ENCODE measurements at regions not wholly inside any gene's neighbourhood (a gene's known extent, or its start where the extent isn't known, plus 50 kb on each side); places are given as distances from the start of the nearest gene placed in this dataset.

DNA sequence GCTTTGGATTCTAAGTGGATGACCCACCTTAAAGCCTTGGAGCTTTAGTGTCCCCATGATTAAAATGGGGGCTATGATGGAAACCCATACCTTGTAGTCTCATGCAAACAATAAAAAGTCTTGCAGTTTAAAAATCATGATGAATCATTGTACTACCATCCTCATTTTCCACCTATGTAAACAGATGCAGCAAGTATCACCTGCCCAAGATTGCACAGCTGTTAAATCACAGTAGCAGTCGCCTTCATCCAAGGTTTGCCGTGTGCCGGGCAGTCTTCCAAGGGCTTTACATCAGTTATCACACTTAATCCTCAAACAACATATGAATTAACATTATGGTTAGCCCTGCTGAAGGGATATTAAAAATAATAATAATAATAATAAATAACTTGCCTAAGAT, 210.3 kb downstream of the FOXA2 start:
- DNase-seq (ENCODE audit: low read depth in 1 of 2, low spot score in 1 of 2) = no peak
- TF ChIP-seq JUND (IDR thresholded peaks at IDR 0.05; ENCODE audit: low read depth) = no peak
- in situ Hi-C loops (cut with HindIII; ENCODE audit: low pct_unique_long_range_greater_than_20kb, low sequenced_read_pairs) = no loop called here

DNA sequence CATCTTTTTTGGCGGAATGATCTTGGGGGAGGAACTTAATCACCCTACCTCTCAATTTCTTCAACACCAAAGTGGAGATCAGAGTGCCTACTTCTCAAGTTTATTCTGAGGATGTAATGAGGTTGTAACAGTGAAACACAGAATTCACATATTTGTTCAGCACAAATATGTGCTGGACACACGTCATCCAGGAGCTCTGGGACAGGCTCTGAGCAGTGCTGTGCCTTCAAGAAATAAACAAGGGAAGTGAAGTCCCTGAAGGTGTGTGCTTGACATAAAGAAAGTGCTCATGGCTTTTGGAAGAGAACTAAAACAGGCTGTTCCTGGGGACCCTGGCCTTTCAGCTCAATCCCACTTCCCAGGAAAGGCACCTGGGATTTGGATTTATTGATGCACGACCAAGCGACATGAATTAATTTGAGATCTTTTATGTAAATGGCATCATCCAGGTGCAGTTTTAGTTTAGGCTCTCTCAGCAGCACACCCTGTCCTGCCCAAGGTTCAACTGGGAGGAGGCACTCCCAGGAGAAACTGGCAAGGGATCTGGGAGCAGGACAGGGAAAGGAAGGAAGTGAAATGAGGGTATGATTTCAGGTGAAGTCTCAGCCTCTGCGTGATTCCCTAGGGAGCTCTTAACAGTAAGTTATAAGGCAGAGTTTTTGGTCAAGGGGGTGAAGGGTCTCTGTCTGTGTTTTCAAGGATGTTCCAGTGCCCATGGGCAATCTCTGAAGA, 211.0 kb downstream of the FOXA2 start:
- no peak for DNase-seq (ENCODE audit: low read depth in 1 of 2, low spot score in 1 of 2)
- no peak for TF ChIP-seq JUND (IDR thresholded peaks at IDR 0.05; ENCODE audit: low read depth)
- in situ Hi-C loops (cut with HindIII; ENCODE audit: low pct_unique_long_range_greater_than_20kb, low sequenced_read_pairs) = no loop called here

DNA sequence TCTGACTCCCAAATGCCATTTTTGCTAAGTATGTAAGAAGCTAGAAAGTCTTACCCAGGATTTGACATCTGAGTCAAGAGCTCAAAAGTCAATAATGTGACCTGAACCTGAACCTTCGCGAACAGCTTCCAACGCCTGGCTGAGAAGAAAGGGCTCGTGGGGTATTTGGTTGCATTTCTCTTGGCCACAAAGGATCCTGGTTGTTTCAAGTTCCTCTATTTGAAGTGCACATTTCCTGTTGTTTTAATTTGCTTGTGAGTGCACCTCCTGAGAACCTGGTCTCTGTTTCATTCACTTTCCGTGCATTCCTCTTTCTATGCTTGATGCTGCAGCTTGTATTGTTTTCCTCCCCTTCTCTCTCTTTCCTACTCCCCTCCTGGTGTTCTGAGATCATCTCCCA, 212.5 kb downstream of the FOXA2 start:
- no peak for DNase-seq (ENCODE audit: low read depth in 1 of 2, low spot score in 1 of 2)
- in situ Hi-C loops (cut with HindIII; ENCODE audit: low pct_unique_long_range_greater_than_20kb, low sequenced_read_pairs) = no loop called here
- TF ChIP-seq JUND (IDR thresholded peaks at IDR 0.05; ENCODE audit: low read depth) = no peak

DNA sequence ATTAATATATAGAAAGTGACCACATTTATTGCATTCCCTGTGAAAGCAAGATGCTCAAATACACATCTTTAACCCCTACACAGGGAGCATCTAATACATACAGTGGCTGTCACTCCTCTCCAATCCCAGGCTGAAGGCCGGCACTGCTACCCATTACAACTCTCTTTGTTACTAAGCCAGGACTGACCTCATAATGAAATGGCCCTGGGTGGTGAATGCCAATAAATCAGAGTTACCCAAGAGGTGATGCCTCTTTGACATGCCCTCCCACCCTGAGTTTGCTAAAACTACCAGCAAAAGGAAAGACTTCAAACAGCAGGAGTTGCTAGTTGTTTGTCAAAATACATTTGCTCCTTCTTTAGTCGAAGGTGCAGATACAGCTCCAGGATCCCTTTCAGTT, 214.2 kb downstream of the FOXA2 start:
- no peak for DNase-seq (ENCODE audit: low read depth in 1 of 2, low spot score in 1 of 2)
- no peak for TF ChIP-seq JUND (IDR thresholded peaks at IDR 0.05; ENCODE audit: low read depth)
- in situ Hi-C loops (cut with HindIII; ENCODE audit: low pct_unique_long_range_greater_than_20kb, low sequenced_read_pairs) = no loop called here

DNA sequence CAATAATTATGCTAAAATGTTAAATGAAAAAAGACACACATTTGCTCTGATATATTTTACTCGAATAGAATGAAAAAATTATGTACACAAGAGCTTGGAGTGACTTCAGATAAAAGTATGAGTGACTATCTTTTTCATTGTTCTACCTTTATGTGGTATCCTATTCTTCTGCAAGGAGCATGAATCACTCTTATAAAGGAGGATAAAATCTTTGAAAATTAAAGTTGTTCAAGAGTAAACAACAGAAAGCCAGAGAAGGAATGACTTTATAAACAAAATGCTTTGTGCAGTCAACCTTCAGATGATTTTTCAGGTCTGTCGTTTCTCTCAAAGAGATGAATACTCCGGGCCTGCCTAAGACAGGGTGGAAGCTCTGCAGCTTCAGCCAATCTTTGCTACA, 215.3 kb downstream of the FOXA2 start:
- no peak for TF ChIP-seq JUND (IDR thresholded peaks at IDR 0.05; ENCODE audit: low read depth)
- in situ Hi-C loops (cut with HindIII; ENCODE audit: low pct_unique_long_range_greater_than_20kb, low sequenced_read_pairs) = no loop called here

DNA sequence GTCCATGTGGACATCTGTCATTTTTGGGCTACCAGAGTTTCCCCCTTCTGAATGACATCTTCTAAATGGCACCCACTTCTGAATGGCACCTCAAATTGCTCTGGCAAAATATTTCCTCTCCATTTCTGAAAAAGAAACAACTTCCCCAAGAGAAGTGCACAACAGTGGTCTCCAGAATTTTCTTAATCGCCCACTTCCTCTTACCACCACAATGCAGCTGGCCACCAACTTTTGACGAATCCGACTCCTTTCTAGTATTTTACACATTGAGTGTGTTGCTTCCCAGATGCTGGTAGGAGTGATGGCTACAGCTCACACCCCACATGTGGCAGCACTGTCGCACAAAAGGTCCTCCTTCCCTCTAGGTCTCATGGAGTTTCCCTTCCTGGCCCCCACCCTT, 216.1 kb downstream of the FOXA2 start:
- no peak for TF ChIP-seq JUND (IDR thresholded peaks at IDR 0.05; ENCODE audit: low read depth)
- in situ Hi-C loops (cut with HindIII; ENCODE audit: low pct_unique_long_range_greater_than_20kb, low sequenced_read_pairs) = no loop called here

More for the DNA sequence above, 215.3 kb downstream of the FOXA2 start:
- DNase-seq (ENCODE audit: low read depth in 1 of 2, low spot score in 1 of 2) = no peak

DNA sequence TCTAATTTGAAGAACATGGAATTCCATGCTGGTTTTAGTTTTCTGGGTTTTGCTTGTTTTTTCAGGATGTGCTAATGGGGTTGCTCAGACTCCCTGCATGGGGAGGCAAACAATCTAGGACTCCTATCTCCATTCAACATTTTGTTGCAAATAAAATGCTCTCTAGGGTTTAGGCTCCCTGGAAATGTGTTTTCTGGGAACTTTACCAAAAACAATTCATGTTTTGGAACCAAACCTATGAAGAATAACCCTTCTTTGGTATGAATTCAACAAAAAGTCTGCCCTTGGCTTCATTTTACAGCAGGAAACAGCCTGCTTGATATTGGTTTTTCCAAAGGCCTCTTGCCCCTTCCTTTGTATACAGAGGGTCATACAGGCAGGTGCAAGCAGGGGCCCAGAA, 217.7 kb downstream of the FOXA2 start:
- in situ Hi-C loops (cut with HindIII; ENCODE audit: low pct_unique_long_range_greater_than_20kb, low sequenced_read_pairs) = no loop called here
- no peak for DNase-seq (ENCODE audit: low read depth in 1 of 2, low spot score in 1 of 2)
- no peak for TF ChIP-seq JUND (IDR thresholded peaks at IDR 0.05; ENCODE audit: low read depth)

More for the DNA sequence above, 216.1 kb downstream of the FOXA2 start:
- DNase-seq (ENCODE audit: low read depth in 1 of 2, low spot score in 1 of 2) = no peak

DNA sequence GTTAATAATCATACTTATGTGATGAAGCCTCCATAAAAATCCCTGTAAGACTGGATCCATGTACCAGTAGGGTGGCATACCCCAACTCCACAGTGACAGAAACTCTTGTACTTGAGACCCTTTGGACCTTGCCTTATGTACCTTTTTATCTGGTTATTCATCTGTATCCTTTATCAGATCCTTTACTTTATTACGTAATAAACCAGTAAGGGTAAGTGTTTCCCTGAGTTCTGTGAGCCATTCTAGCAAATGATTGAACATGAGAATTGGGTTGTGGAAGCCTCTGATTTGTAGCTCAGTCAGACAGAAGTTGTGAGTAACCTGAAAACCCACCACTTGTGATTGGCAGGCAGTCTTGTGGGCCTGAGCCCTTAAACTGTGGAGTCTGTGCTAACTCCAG, 229.7 kb downstream of the FOXA2 start:
- in situ Hi-C loops (cut with HindIII; ENCODE audit: low pct_unique_long_range_greater_than_20kb, low sequenced_read_pairs) = no loop called here
- TF ChIP-seq JUND (IDR thresholded peaks at IDR 0.05; ENCODE audit: low read depth) = no peak

DNA sequence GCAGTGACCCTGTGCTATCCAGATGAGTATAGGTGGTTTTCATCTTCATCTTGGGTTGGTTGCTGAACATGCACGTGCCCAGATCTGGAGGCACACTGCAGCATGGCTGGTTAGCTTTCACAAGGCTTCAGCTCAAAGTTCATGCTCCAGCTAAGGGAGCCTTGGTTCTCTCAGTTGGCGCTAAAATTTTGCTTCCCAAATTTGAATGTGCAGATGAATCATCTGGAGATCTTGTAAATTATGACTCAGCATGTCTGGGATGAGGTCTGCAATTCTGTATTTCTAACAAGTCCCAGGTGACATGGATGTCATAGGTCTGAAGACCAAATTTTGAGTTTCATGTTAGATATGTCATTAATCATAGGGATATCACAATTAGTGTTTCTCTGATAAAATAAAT, 230.8 kb downstream of the FOXA2 start:
- no peak for DNase-seq (ENCODE audit: low read depth in 1 of 2, low spot score in 1 of 2)
- no peak for TF ChIP-seq JUND (IDR thresholded peaks at IDR 0.05; ENCODE audit: low read depth)
- in situ Hi-C loops (cut with HindIII; ENCODE audit: low pct_unique_long_range_greater_than_20kb, low sequenced_read_pairs) = no loop called here

More for the DNA sequence above, 229.7 kb downstream of the FOXA2 start:
- no peak for DNase-seq (ENCODE audit: low read depth in 1 of 2, low spot score in 1 of 2)

DNA sequence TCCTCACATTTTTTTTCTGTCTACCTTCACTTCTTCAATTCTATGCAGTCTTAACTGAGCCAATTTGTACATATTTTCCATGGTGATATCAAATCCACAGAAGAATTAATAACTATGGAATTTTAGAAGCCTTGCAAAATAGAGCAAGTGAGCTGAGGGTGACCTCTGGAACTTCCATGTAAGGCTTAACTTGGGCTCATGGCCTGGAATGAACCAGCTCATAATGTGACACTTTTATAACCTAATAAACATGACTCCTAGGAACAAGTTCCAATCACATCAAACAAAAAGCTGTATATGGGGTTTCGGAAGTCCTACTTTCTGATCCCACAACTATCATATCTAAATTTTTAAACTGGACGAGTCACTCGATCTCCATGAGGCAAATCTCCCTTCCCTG, 232.4 kb downstream of the FOXA2 start:
- in situ Hi-C loops (cut with HindIII; ENCODE audit: low pct_unique_long_range_greater_than_20kb, low sequenced_read_pairs) = no loop called here
- no peak for TF ChIP-seq JUND (IDR thresholded peaks at IDR 0.05; ENCODE audit: low read depth)
- no peak for DNase-seq (ENCODE audit: low read depth in 1 of 2, low spot score in 1 of 2)

DNA sequence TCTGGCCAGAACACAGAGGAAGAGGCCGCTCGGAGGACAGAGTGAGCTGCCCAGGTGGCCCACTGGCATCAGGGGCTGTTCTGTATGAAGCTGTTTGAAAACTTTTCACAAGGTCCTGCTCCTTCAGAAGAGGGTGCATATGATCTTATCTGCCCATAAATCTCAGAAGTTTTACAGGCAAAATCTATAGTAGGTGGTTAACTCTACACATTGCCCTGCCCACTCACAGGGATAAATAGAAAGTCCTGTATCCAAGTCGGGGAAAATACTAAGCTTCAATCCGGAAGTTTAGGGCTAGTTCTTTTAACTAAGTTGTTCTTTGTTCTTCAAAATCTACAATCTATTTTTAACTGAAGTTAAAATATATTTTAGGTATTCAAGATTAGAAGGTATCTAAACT, 233.7 kb downstream of the FOXA2 start:
- TF ChIP-seq JUND (IDR thresholded peaks at IDR 0.05; ENCODE audit: low read depth) = no peak
- no peak for DNase-seq (ENCODE audit: low read depth in 1 of 2, low spot score in 1 of 2)
- in situ Hi-C loops (cut with HindIII; ENCODE audit: low pct_unique_long_range_greater_than_20kb, low sequenced_read_pairs) = no loop called here

DNA sequence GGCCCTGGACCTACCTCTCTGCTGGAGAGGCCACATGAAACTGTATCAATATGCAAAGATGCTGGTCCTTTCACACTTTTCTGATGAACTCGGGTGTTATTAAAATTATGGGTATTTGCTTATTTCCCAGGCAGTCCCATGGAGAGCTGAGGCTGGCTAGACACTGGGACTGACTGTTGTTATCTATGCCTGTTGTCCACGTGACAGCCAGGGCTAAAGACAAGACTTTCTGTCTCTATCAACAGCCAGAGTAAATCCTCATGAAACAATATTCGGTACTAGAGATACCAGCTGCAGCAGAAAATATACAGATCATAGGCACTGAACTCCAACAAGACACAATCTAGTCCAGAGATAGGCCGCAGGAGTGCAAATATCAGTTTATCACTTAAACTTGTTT, 236.4 kb downstream of the FOXA2 start:
- in situ Hi-C loops (cut with HindIII; ENCODE audit: low pct_unique_long_range_greater_than_20kb, low sequenced_read_pairs) = no loop called here
- no peak for TF ChIP-seq JUND (IDR thresholded peaks at IDR 0.05; ENCODE audit: low read depth)
- DNase-seq (ENCODE audit: low read depth in 1 of 2, low spot score in 1 of 2) = no peak

DNA sequence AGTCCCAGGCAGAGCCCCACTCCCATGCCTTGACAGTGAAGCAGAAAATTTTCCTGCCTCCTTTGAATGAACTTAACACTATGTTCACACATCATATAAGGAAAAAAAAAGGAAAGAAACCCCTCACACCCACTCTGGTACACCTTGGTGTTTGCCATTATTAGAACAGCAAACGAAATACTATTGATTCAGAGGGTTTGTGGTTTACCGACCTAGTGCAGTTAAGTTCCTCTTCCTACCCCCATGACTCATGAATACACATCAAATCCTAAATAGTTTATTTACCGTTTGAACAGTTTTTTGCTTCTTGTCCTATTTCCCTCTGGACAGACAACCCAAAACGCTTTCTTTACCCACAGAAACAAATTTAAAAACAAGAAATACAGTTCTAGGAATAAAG, 237.7 kb downstream of the FOXA2 start:
- in situ Hi-C loops (cut with HindIII; ENCODE audit: low pct_unique_long_range_greater_than_20kb, low sequenced_read_pairs) = no loop called here
- no peak for TF ChIP-seq JUND (IDR thresholded peaks at IDR 0.05; ENCODE audit: low read depth)
- no peak for DNase-seq (ENCODE audit: low read depth in 1 of 2, low spot score in 1 of 2)

DNA sequence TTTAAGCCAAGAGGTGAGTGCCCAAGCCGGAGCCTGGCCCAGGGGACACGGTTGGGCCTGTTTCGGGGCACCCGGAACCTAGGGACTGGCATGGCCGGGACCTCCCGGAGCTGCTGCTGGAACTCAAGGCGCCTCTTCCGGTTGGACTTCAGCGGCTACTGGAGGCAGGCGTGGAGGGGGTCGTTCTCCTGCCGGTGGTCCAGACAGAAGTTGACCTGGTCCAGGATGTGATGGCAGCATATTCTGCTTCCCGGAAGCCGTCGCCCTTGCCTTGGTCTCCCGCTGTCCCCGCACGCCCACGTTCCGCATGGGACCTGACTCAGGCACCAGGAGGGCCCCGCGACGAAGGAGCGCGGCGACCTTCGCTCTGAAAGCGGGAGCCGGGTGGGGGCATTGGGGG, 240.8 kb downstream of the FOXA2 start:
- no peak for TF ChIP-seq JUND (IDR thresholded peaks at IDR 0.05; ENCODE audit: low read depth)
- in situ Hi-C loops (cut with HindIII; ENCODE audit: low pct_unique_long_range_greater_than_20kb, low sequenced_read_pairs) = no loop called here
- no peak for DNase-seq (ENCODE audit: low read depth in 1 of 2, low spot score in 1 of 2)
